ENCODE measurements at regions not wholly inside any gene's neighbourhood (a gene's known extent, or its start where the extent isn't known, plus 50 kb on each side); places are given as distances from the start of the nearest gene placed in this dataset.

GRCh38 chr18:73728657-73729056, 419.0 kb downstream of the FBXO15 start:
- peaks cover 3 to 7% of the 10 kb centered on the region in 2 donors for H3K9me3 ChIP-seq (ENCODE audit: control insufficient read depth in 2 of 2, insufficient read depth in 1 of 2, low read depth in 1 of 2, low read length in 1 of 2)
- no peaks in the 10 kb centered on the region for H3K36me3 ChIP-seq (ENCODE audit: control insufficient read depth in 2 of 2, insufficient read depth in 2 of 2, low read length in 1 of 2)
- no peak overlapping the region for H3K4me3 ChIP-seq (ENCODE audit: low read depth in 1 of 2, low read length in 2 of 2)
- H3K27me3 ChIP-seq (ENCODE audit: control insufficient read depth in 1 of 2, insufficient read depth in 2 of 2, low read length in 2 of 2): no peaks in the 10 kb centered on the region
- H3K27ac ChIP-seq (ENCODE audit: low read depth in 2 of 2, low read length in 1 of 2): no peak overlapping the region
- WGBS, 2 donors: 43 to 57% methylated on average over 2 of the region's 2 CpGs
- H3K4me1 ChIP-seq (ENCODE audit: control insufficient read depth in 2 of 2, insufficient read depth in 2 of 2, low read length in 1 of 2): no peaks in the 10 kb centered on the region

- peaks cover 0 to 11% of the 10 kb centered on the region in 2 donors for H3K9me3 ChIP-seq (ENCODE audit: control insufficient read depth in 2 of 2, insufficient read depth in 1 of 2, low read depth in 1 of 2, low read length in 1 of 2)
- no peaks in the 10 kb centered on the region for H3K27me3 ChIP-seq (ENCODE audit: control insufficient read depth in 1 of 2, insufficient read depth in 2 of 2, low read length in 2 of 2)
- no peak overlapping the region for H3K4me3 ChIP-seq (ENCODE audit: low read depth in 1 of 2, low read length in 2 of 2)
- no peak overlapping the region for H3K27ac ChIP-seq (ENCODE audit: low read depth in 2 of 2, low read length in 1 of 2)
- H3K4me1 ChIP-seq (ENCODE audit: control insufficient read depth in 2 of 2, insufficient read depth in 2 of 2, low read length in 1 of 2): no peaks in the 10 kb centered on the region
- H3K36me3 ChIP-seq (ENCODE audit: control insufficient read depth in 2 of 2, insufficient read depth in 2 of 2, low read length in 1 of 2): no peaks in the 10 kb centered on the region
Observed at GRCh38 chr18:73724958-73725357, 422.7 kb downstream of the FBXO15 start.

DNA sequence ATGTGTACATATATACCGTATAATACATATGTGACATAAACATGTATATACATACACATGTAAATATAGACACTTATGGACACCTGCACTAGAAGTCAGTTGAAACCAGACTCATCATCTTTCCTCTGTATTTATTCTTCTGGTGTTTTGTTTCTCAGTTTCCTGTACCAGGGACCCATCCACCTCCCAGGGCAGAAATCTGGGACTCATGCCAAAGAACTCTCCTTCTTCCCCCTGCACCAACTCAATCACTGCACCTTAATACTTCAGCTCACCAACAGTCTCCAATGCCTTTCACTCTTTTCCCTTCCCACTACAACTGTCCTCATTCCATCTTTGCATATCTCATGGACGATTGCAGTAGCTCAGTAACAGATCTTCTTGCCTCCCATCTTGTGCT, 428.0 kb downstream of the FBXO15 start:
- Histone ChIP-seq H3K4me3 (ENCODE audit: low read depth in 1 of 2, low read length in 2 of 2) (no peak overlapping the region), H3K4me1 (ENCODE audit: control insufficient read depth in 2 of 2, insufficient read depth in 2 of 2, low read length in 1 of 2) (no peaks in the 10 kb centered on the region), H3K27me3 (ENCODE audit: control insufficient read depth in 1 of 2, insufficient read depth in 2 of 2, low read length in 2 of 2) (no peaks in the 10 kb centered on the region), H3K27ac (ENCODE audit: low read depth in 2 of 2, low read length in 1 of 2) (no peak overlapping the region), H3K36me3 (ENCODE audit: control insufficient read depth in 2 of 2, insufficient read depth in 2 of 2, low read length in 1 of 2) (no peaks in the 10 kb centered on the region), H3K9me3 (ENCODE audit: control insufficient read depth in 2 of 2, insufficient read depth in 1 of 2, low read depth in 1 of 2, low read length in 1 of 2) (peaks cover 0 to 9% of the 10 kb centered on the region in 2 donors)
- WGBS, 2 donors: 74 to 81% methylated on average over 2 of the region's 2 CpGs

DNA sequence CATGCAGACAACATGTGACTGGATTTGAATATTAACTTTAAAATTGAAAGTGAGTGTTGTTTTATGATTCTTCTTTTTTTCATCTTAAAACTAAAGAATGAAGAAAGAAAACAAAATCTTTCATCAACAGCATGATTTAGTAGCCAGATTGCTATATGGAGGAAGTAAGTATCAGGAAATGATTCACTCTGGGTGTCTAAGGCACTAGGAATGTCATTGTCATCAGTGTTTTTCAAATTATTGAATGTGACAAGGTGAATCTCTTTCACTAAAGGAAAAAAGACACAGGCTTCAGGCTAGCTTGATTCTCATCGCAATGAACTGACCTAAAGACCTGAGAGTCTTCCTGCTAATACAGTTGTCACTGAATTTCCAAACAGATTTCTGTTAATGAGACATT, 430.1 kb downstream of the FBXO15 start:
- Histone ChIP-seq H3K27ac (ENCODE audit: low read depth in 2 of 2, low read length in 1 of 2) (no peak overlapping the region), H3K27me3 (ENCODE audit: control insufficient read depth in 1 of 2, insufficient read depth in 2 of 2, low read length in 2 of 2) (no peaks in the 10 kb centered on the region), H3K36me3 (ENCODE audit: control insufficient read depth in 2 of 2, insufficient read depth in 2 of 2, low read length in 1 of 2) (no peaks in the 10 kb centered on the region), H3K9me3 (ENCODE audit: control insufficient read depth in 2 of 2, insufficient read depth in 1 of 2, low read depth in 1 of 2, low read length in 1 of 2) (peaks cover 0 to 9% of the 10 kb centered on the region in 2 donors), H3K4me3 (ENCODE audit: low read depth in 1 of 2, low read length in 2 of 2) (no peak overlapping the region), H3K4me1 (ENCODE audit: control insufficient read depth in 2 of 2, insufficient read depth in 2 of 2, low read length in 1 of 2) (no peaks in the 10 kb centered on the region)
- 70 to 82% methylated on average over 1 of the region's 1 CpG for WGBS, 2 donors

- H3K9me3 ChIP-seq (ENCODE audit: control insufficient read depth in 2 of 2, insufficient read depth in 1 of 2, low read depth in 1 of 2, low read length in 1 of 2): peaks cover 0 to 3% of the 10 kb centered on the region in 2 donors
- WGBS, 2 donors: 38% methylated on average over 20 of the region's 20 CpGs
- no peak overlapping the region for H3K27ac ChIP-seq (ENCODE audit: low read depth in 2 of 2, low read length in 1 of 2)
- no peaks in the 10 kb centered on the region for H3K4me1 ChIP-seq (ENCODE audit: control insufficient read depth in 2 of 2, insufficient read depth in 2 of 2, low read length in 1 of 2)
- no peaks in the 10 kb centered on the region for H3K27me3 ChIP-seq (ENCODE audit: control insufficient read depth in 1 of 2, insufficient read depth in 2 of 2, low read length in 2 of 2)
- H3K36me3 ChIP-seq (ENCODE audit: control insufficient read depth in 2 of 2, insufficient read depth in 2 of 2, low read length in 1 of 2): no peaks in the 10 kb centered on the region
- no peak overlapping the region for H3K4me3 ChIP-seq (ENCODE audit: low read depth in 1 of 2, low read length in 2 of 2)
Observed at GRCh38 chr18:73715210-73715670, 432.4 kb downstream of the FBXO15 start.

GRCh38 chr18:73714466-73714865, 433.2 kb downstream of the FBXO15 start:
- Histone ChIP-seq H3K9me3 (ENCODE audit: control insufficient read depth in 2 of 2, insufficient read depth in 1 of 2, low read depth in 1 of 2, low read length in 1 of 2) (no peaks in the 10 kb centered on the region), H3K27me3 (ENCODE audit: control insufficient read depth in 1 of 2, insufficient read depth in 2 of 2, low read length in 2 of 2) (no peaks in the 10 kb centered on the region), H3K36me3 (ENCODE audit: control insufficient read depth in 2 of 2, insufficient read depth in 2 of 2, low read length in 1 of 2) (no peaks in the 10 kb centered on the region), H3K4me3 (ENCODE audit: low read depth in 1 of 2, low read length in 2 of 2) (no peak overlapping the region), H3K4me1 (ENCODE audit: control insufficient read depth in 2 of 2, insufficient read depth in 2 of 2, low read length in 1 of 2) (no peaks in the 10 kb centered on the region), H3K27ac (ENCODE audit: low read depth in 2 of 2, low read length in 1 of 2) (no peak overlapping the region)
- 67 to 68% methylated on average over 6 of the region's 6 CpGs for WGBS, 2 donors

- Histone ChIP-seq H3K4me1 (ENCODE audit: control insufficient read depth in 2 of 2, insufficient read depth in 2 of 2, low read length in 1 of 2) (no peaks in the 10 kb centered on the region), H3K27ac (ENCODE audit: low read depth in 2 of 2, low read length in 1 of 2) (no peak overlapping the region), H3K9me3 (ENCODE audit: control insufficient read depth in 2 of 2, insufficient read depth in 1 of 2, low read depth in 1 of 2, low read length in 1 of 2) (no peaks in the 10 kb centered on the region), H3K36me3 (ENCODE audit: control insufficient read depth in 2 of 2, insufficient read depth in 2 of 2, low read length in 1 of 2) (no peaks in the 10 kb centered on the region), H3K27me3 (ENCODE audit: control insufficient read depth in 1 of 2, insufficient read depth in 2 of 2, low read length in 2 of 2) (no peaks in the 10 kb centered on the region), H3K4me3 (ENCODE audit: low read depth in 1 of 2, low read length in 2 of 2) (no peak overlapping the region)
- WGBS, 2 donors: 53 to 57% methylated on average over 2 of the region's 2 CpGs
Observed at GRCh38 chr18:73711256-73711655, 436.4 kb downstream of the FBXO15 start.

- H3K9me3 ChIP-seq (ENCODE audit: control insufficient read depth in 2 of 2, insufficient read depth in 1 of 2, low read depth in 1 of 2, low read length in 1 of 2): no peaks in the 10 kb centered on the region
- no peaks in the 10 kb centered on the region for H3K27me3 ChIP-seq (ENCODE audit: control insufficient read depth in 1 of 2, insufficient read depth in 2 of 2, low read length in 2 of 2)
- WGBS, 2 donors: 87 to 90% methylated on average over 5 of the region's 5 CpGs
- no peaks in the 10 kb centered on the region for H3K36me3 ChIP-seq (ENCODE audit: control insufficient read depth in 2 of 2, insufficient read depth in 2 of 2, low read length in 1 of 2)
- no peak overlapping the region for H3K27ac ChIP-seq (ENCODE audit: low read depth in 2 of 2, low read length in 1 of 2)
- no peak overlapping the region for H3K4me3 ChIP-seq (ENCODE audit: low read depth in 1 of 2, low read length in 2 of 2)
- no peaks in the 10 kb centered on the region for H3K4me1 ChIP-seq (ENCODE audit: control insufficient read depth in 2 of 2, insufficient read depth in 2 of 2, low read length in 1 of 2)
Observed at GRCh38 chr18:73708591-73708990, 439.0 kb downstream of the FBXO15 start.

GRCh38 chr18:73707035-73707434, 440.6 kb downstream of the FBXO15 start:
- Histone ChIP-seq H3K4me3 (ENCODE audit: low read depth in 1 of 2, low read length in 2 of 2) (no peak overlapping the region), H3K4me1 (ENCODE audit: control insufficient read depth in 2 of 2, insufficient read depth in 2 of 2, low read length in 1 of 2) (no peaks in the 10 kb centered on the region), H3K9me3 (ENCODE audit: control insufficient read depth in 2 of 2, insufficient read depth in 1 of 2, low read depth in 1 of 2, low read length in 1 of 2) (no peaks in the 10 kb centered on the region), H3K36me3 (ENCODE audit: control insufficient read depth in 2 of 2, insufficient read depth in 2 of 2, low read length in 1 of 2) (no peaks in the 10 kb centered on the region), H3K27ac (ENCODE audit: low read depth in 2 of 2, low read length in 1 of 2) (no peak overlapping the region), H3K27me3 (ENCODE audit: control insufficient read depth in 1 of 2, insufficient read depth in 2 of 2, low read length in 2 of 2) (no peaks in the 10 kb centered on the region)
- 78 to 89% methylated on average over 1 of the region's 1 CpG for WGBS, 2 donors

DNA sequence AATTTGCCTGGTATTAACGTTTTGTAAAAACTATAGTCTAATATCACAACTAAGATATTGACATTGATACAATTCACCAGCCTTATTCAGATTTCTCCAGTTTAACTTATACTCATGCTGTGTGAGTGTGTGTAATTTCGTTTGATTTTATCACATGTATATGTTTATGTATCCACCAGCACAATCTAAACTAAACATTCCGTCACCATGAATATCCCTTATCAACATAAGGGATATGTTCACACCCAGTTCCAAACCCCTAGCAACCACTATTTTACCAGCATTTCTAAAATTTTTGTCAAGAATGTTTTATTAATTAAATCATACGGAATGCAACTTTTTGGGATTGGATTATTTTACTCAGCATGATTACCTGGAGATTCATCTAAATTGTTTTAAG, 450.3 kb downstream of the FBXO15 start:
- Histone ChIP-seq H3K4me1 (ENCODE audit: control insufficient read depth in 2 of 2, insufficient read depth in 2 of 2, low read length in 1 of 2) (no peaks in the 10 kb centered on the region), H3K9me3 (ENCODE audit: control insufficient read depth in 2 of 2, insufficient read depth in 1 of 2, low read depth in 1 of 2, low read length in 1 of 2) (no peaks in the 10 kb centered on the region), H3K36me3 (ENCODE audit: control insufficient read depth in 2 of 2, insufficient read depth in 2 of 2, low read length in 1 of 2) (no peaks in the 10 kb centered on the region), H3K4me3 (ENCODE audit: low read depth in 1 of 2, low read length in 2 of 2) (no peak overlapping the region), H3K27ac (ENCODE audit: low read depth in 2 of 2, low read length in 1 of 2) (no peak overlapping the region), H3K27me3 (ENCODE audit: control insufficient read depth in 1 of 2, insufficient read depth in 2 of 2, low read length in 2 of 2) (no peaks in the 10 kb centered on the region)
- whole genome bisulfite sequencing, 2 donors: 64 to 67% methylated on average over 4 of the region's 4 CpGs
